Adrenal gland (tissue), 9 donors: ENCODE measurements at regions not wholly inside any gene's neighbourhood (a gene's known extent, or its start where the extent isn't known, plus 50 kb on each side); places are given as distances from the start of the nearest gene placed in this dataset.

ENCODE experiments used
- DNase-seq, 7 donors: peaks; one replicate each; pipeline ENCODE4 v3.0.0-alpha.2; 2019 to 2020
- H3K27ac ChIP-seq, 5 donors: fragments of 200-600 bp; sonication (generic) in 4 of 5; 1 replicate in 3 of 5; 2 replicates in 2 of 5; pipeline versions ENCODE4 v1.5.1 to v1.8.0; 2016 to 2020; ENCODE audit warnings: mild to moderate bottlenecking in 1 of 5
- H3K27me3 ChIP-seq: fragments of 200-600 bp; 2 replicates; pipeline ENCODE4 v1.8.0; 2021
- H3K36me3 ChIP-seq, 2 donors: fragments of 200-600 bp; replicated peaks in 1 of 2; 1 replicate in 1 of 2; 2 replicates in 1 of 2; pipeline versions ENCODE4 v1.5.1 to v1.8.0; 2018 to 2022
- H3K4me1 ChIP-seq, 2 donors: fragments of 200-600 bp; replicated peaks in 1 of 2; 1 replicate in 1 of 2; 2 replicates in 1 of 2; pipeline versions ENCODE4 v1.5.1 to v1.8.0; 2018 to 2021
- H3K4me3 ChIP-seq, 4 donors: fragments of 200-600 bp; sonication (generic) in 3 of 4; one replicate each; pipeline ENCODE4 v1.5.1; 2016 to 2018
- H3K9me3 ChIP-seq, 3 donors: fragments of 200-600 bp; sonication (generic) in 1 of 3; replicated peaks in 1 of 3; 1 replicate in 2 of 3; 2 replicates in 1 of 3; pipeline versions ENCODE4 v1.5.1 to v1.8.0; 2016 to 2021
- CTCF ChIP-seq, 6 experiments: fragments of 450-650 bp in 4 of 6; fragments of 200-600 bp in 2 of 6; sonication (generic) in 1 of 6; IDR thresholded peaks; 1 replicate in 5 of 6; 2 replicates in 1 of 6; pipeline versions ENCODE4 v1.5.1 to v1.8.0; 2016 to 2021; ENCODE audit warnings: antibody characterized with exemption in 6 of 6, mild to moderate bottlenecking in 2 of 6, moderate library complexity in 1 of 6
- POLR2A ChIP-seq, 2 donors: fragments of 450-650 bp; IDR thresholded peaks; one replicate each; pipeline ENCODE4 v1.6.1; 2017; ENCODE audit warnings: antibody characterized with exemption in 2 of 2, mild to moderate bottlenecking in 2 of 2, moderate library complexity in 1 of 2
- WGBS, 4 donors: extraction: QIAGEN DNeasy Blood & Tissue Kit in 2 of 4; methylation state at CpG; one replicate each; pipeline versions ENCODE4 v1.1.5 to v1.1.7; 2013 to 2017; 5-methylcytosine and 5-hydroxymethylcytosine counted together
- intact Hi-C, 2 donors: fragments of 100-400 bp; cut with DNase I; formaldehyde crosslinking; loops; one replicate each; pipeline versions ENCODE4 v1.14.1 to v1.15.0; 2022 to 2023
- donor health status: healthy with polysubstance abuse.
- donor health status: Bipolar disorder and iron deficiency.
- donor health status: DM: yes; HTN: yes; CAD: no.
- donor health status: DM: no; HTN: no; CAD: no.
- donor health status: DM: no; HTN: no; CAD: no.

GRCh38 chr4:144901141-144901540, 196.9 kb downstream of the ANAPC10 start:
- H3K9me3 ChIP-seq, result no peaks in the 10 kb centered on the region
- H3K27ac ChIP-seq, result no peak overlapping the region
- 82 to 90% (median 88%) methylated on average over 2 of the region's 2 CpGs for WGBS, 4 donors
- no peak for DNase-seq
- intact Hi-C loops, result no loop called here
- H3K27me3 ChIP-seq, result no peaks in the 10 kb centered on the region
- TF ChIP-seq POLR2A (IDR thresholded peaks at IDR 0.05) (no peak), CTCF (IDR thresholded peaks at IDR 0.05) (no peak)
- no peaks in the 10 kb centered on the region for H3K36me3 ChIP-seq
- no peak overlapping the region for H3K4me3 ChIP-seq
- no peaks in the 10 kb centered on the region for H3K4me1 ChIP-seq

- TF ChIP-seq CTCF (IDR thresholded peaks at IDR 0.05) (no peak), POLR2A (IDR thresholded peaks at IDR 0.05) (no peak)
- Histone ChIP-seq H3K4me1 (no peaks in the 10 kb centered on the region), H3K36me3 (no peaks in the 10 kb centered on the region), H3K4me3 (no peak overlapping the region), H3K27ac (no peak overlapping the region), H3K9me3 (no peaks in the 10 kb centered on the region), H3K27me3 (no peaks in the 10 kb centered on the region)
- intact Hi-C loops, result no loop called here
- WGBS, 4 donors, result 41 to 64% (median 61%) methylated on average over 1 of the region's 1 CpG
- DNase-seq, result no peak
Observed at GRCh38 chr4:144902614-144903013, 195.4 kb downstream of the ANAPC10 start.

- Histone ChIP-seq H3K27ac (no peak overlapping the region), H3K27me3 (no peaks in the 10 kb centered on the region), H3K36me3 (no peaks in the 10 kb centered on the region), H3K4me3 (no peak overlapping the region), H3K4me1 (no peaks in the 10 kb centered on the region), H3K9me3 (no peaks in the 10 kb centered on the region)
- TF ChIP-seq CTCF (IDR thresholded peaks at IDR 0.05) (no peak), POLR2A (IDR thresholded peaks at IDR 0.05) (no peak)
- WGBS, 4 donors, result 42 to 45% (median 43%) methylated on average over 3 of the region's 3 CpGs
- DNase-seq, result no peak
- intact Hi-C loops, result no loop called here
Observed at GRCh38 chr4:144903953-144904711, 193.9 kb downstream of the ANAPC10 start.

- Histone ChIP-seq H3K4me1 (no peaks in the 10 kb centered on the region), H3K27ac (no peak overlapping the region), H3K4me3 (no peak overlapping the region), H3K27me3 (no peaks in the 10 kb centered on the region), H3K36me3 (no peaks in the 10 kb centered on the region), H3K9me3 (no peaks in the 10 kb centered on the region)
- intact Hi-C loops, result no loop called here
- DNase-seq, result no peak
- TF ChIP-seq CTCF (IDR thresholded peaks at IDR 0.05) (no peak), POLR2A (IDR thresholded peaks at IDR 0.05) (no peak)
- 46 to 61% (median 57%) methylated on average over 2 of the region's 2 CpGs for WGBS, 4 donors
Observed at GRCh38 chr4:144905286-144905685, 192.7 kb downstream of the ANAPC10 start.
